ENCODE measurements at regions not wholly inside any gene's neighbourhood (a gene's known extent, or its start where the extent isn't known, plus 50 kb on each side); places are given as distances from the start of the nearest gene placed in this dataset.

DNA sequence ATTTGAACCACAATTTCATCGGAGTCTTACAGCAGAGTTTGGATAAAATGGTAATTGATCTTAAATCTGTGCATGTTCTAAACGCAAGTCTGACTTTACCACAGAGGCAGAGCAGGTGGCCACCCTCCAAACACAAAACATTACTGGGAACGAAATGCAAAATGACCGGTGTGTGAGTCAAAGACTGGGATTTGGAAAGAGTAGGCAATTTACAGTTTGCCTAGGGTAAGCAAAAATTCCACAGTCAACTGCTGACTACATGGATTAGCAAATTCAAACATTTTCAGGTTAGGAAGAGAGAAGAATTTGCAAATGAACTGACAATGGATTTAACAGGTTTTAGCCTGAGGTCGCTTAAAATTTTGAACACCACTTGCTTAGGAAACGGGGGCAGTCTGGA is 444.4 kb downstream of the HDGFL1 start:
- Histone ChIP-seq H3K9me3 (ENCODE audit: low read length) (no peaks in the 10 kb centered on the region), H2AFZ (ENCODE audit: low read length) (no peak overlapping the region), H3K4me2 (ENCODE audit: low read length) (no peak overlapping the region), H3F3A (ENCODE audit: insufficient read depth, low read length) (no peaks in the 10 kb centered on the region), H3K27me3 (ENCODE audit: insufficient read depth, low read length) (no peaks in the 10 kb centered on the region), H3K9ac (ENCODE audit: low read length) (no peak overlapping the region), H3K4me3 (ENCODE audit: low read depth, low read length, poor library complexity, severe bottlenecking) (no peak overlapping the region), H3K79me2 (ENCODE audit: insufficient read depth, low read length) (no peaks in the 10 kb centered on the region), H3K36me3 (ENCODE audit: insufficient read depth, low read length) (no peaks in the 10 kb centered on the region), H3K4me1 (ENCODE audit: insufficient read depth, low read length, severe bottlenecking) (no peaks in the 10 kb centered on the region), H3K9me2 (ENCODE audit: low read depth, low read length) (no peaks in the 10 kb centered on the region), H4K20me1 (ENCODE audit: insufficient read depth, low read length) (no peaks in the 10 kb centered on the region), H3K27ac (ENCODE audit: low read depth, low read length, poor library complexity, severe bottlenecking) (no peak overlapping the region)
- TF ChIP-seq EZH2 (IDR thresholded peaks at IDR 0.05; ENCODE audit: borderline replicate concordance, low read length) = no peak
- TF ChIP-seq, protein P1, sequence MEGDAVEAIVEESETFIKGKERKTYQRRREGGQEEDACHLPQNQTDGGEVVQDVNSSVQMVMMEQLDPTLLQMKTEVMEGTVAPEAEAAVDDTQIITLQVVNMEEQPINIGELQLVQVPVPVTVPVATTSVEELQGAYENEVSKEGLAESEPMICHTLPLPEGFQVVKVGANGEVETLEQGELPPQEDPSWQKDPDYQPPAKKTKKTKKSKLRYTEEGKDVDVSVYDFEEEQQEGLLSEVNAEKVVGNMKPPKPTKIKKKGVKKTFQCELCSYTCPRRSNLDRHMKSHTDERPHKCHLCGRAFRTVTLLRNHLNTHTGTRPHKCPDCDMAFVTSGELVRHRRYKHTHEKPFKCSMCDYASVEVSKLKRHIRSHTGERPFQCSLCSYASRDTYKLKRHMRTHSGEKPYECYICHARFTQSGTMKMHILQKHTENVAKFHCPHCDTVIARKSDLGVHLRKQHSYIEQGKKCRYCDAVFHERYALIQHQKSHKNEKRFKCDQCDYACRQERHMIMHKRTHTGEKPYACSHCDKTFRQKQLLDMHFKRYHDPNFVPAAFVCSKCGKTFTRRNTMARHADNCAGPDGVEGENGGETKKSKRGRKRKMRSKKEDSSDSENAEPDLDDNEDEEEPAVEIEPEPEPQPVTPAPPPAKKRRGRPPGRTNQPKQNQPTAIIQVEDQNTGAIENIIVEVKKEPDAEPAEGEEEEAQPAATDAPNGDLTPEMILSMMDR (IDR thresholded peaks at IDR 0.05; ENCODE audit: low read length) = no peak

DNA sequence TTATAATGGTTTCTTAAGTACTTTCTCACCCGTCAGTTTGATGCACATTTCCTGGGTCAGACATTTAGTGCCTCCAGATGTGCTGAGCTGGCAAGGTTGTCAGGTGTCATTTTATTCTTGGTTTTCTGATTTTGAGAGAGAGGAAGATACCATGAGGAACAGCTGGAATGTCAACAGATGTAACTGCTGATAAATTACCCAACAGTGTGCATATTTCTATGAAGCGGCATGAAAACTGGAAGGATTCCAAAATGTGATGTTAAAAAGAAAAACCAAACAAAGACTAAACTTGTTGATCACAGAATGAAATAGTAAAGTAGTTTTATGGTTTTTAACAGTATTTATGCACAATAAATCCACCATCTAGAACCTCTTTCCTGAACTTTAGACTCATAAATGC is 447.3 kb downstream of the HDGFL1 start:
- H3K4me2 ChIP-seq (ENCODE audit: low read length) = no peak overlapping the region
- no peaks in the 10 kb centered on the region for H3K79me2 ChIP-seq (ENCODE audit: insufficient read depth, low read length)
- no peak overlapping the region for H3K27ac ChIP-seq (ENCODE audit: low read depth, low read length, poor library complexity, severe bottlenecking)
- no peaks in the 10 kb centered on the region for H3K27me3 ChIP-seq (ENCODE audit: insufficient read depth, low read length)
- H4K20me1 ChIP-seq (ENCODE audit: insufficient read depth, low read length) = no peaks in the 10 kb centered on the region
- no peaks in the 10 kb centered on the region for H3K9me3 ChIP-seq (ENCODE audit: low read length)
- no peaks in the 10 kb centered on the region for H3K36me3 ChIP-seq (ENCODE audit: insufficient read depth, low read length)
- no peak overlapping the region for H3K9ac ChIP-seq (ENCODE audit: low read length)
- H3K4me1 ChIP-seq (ENCODE audit: insufficient read depth, low read length, severe bottlenecking) = no peaks in the 10 kb centered on the region
- no peaks in the 10 kb centered on the region for H3F3A ChIP-seq (ENCODE audit: insufficient read depth, low read length)
- H3K4me3 ChIP-seq (ENCODE audit: low read depth, low read length, poor library complexity, severe bottlenecking) = no peak overlapping the region
- H2AFZ ChIP-seq (ENCODE audit: low read length) = no peak overlapping the region
- TF ChIP-seq, protein P1 (IDR thresholded peaks at IDR 0.05; ENCODE audit: low read length) = no peak
- TF ChIP-seq EZH2 (IDR thresholded peaks at IDR 0.05; ENCODE audit: borderline replicate concordance, low read length) = no peak
- H3K9me2 ChIP-seq (ENCODE audit: low read depth, low read length) = no peaks in the 10 kb centered on the region

DNA sequence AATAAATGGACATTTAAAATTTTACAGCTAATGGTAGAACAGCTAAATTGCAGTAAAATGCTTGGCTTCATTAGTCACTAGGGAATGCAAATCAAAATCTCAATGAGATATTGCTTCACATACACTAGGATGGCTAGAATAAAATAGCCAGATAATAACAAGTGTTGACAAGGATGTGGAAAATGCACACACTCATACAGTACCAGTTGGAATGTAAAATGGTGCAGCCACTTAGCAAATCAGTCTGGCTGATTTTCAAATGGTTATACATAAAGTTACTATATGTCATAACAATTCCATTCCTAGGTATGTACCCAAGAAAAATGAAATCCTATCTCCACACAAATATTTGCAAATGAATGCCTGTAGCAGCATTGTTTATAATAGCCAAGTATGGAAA is 452.1 kb downstream of the HDGFL1 start:
- H3K79me2 ChIP-seq (ENCODE audit: insufficient read depth, low read length) = no peaks in the 10 kb centered on the region
- no peaks in the 10 kb centered on the region for H3K27me3 ChIP-seq (ENCODE audit: insufficient read depth, low read length)
- no peak overlapping the region for H3K4me2 ChIP-seq (ENCODE audit: low read length)
- H3K36me3 ChIP-seq (ENCODE audit: insufficient read depth, low read length) = no peaks in the 10 kb centered on the region
- no peaks in the 10 kb centered on the region for H3K9me2 ChIP-seq (ENCODE audit: low read depth, low read length)
- TF ChIP-seq, protein P1 (IDR thresholded peaks at IDR 0.05; ENCODE audit: low read length) = no peak
- TF ChIP-seq EZH2 (IDR thresholded peaks at IDR 0.05; ENCODE audit: borderline replicate concordance, low read length) = no peak
- no peaks in the 10 kb centered on the region for H4K20me1 ChIP-seq (ENCODE audit: insufficient read depth, low read length)
- no peak overlapping the region for H3K4me3 ChIP-seq (ENCODE audit: low read depth, low read length, poor library complexity, severe bottlenecking)
- no peak overlapping the region for H2AFZ ChIP-seq (ENCODE audit: low read length)
- H3K4me1 ChIP-seq (ENCODE audit: insufficient read depth, low read length, severe bottlenecking) = no peaks in the 10 kb centered on the region
- no peak overlapping the region for H3K27ac ChIP-seq (ENCODE audit: low read depth, low read length, poor library complexity, severe bottlenecking)
- no peaks in the 10 kb centered on the region for H3F3A ChIP-seq (ENCODE audit: insufficient read depth, low read length)
- H3K9ac ChIP-seq (ENCODE audit: low read length) = no peak overlapping the region
- H3K9me3 ChIP-seq (ENCODE audit: low read length) = no peaks in the 10 kb centered on the region

Measured in OCI-LY1 (cell line).